HFF-Myc (cell line): ENCODE measurements at regions not wholly inside any gene's neighbourhood (a gene's known extent, or its start where the extent isn't known, plus 50 kb on each side); places are given as distances from the start of the nearest gene placed in this dataset.
"Not testable (repeated sequence)": the region's sequence is repeated elsewhere in the genome, so short reads cannot be mapped to it uniquely, and the experiment has no call there.

Experiments used
- DNase-seq: peaks from one replicate; pipeline ENCODE4 v3.0.0-alpha.2; 2011; ENCODE audit warnings: low read depth; ENCODE audit errors: extremely low read depth
- H3K4me3 ChIP-seq: replicated peaks from 2 replicates; pipeline ENCODE4 v1.5.1; 2011; ENCODE audit warnings: low read depth, mild to moderate bottlenecking, control low read depth, low read length
- TF ChIP-seq, protein P1 (sequence below): IDR thresholded peaks from 2 replicates; pipeline ENCODE4 v1.5.1; 2012; ENCODE audit warnings: mild to moderate bottlenecking, low read depth, low read length, control low read depth; ENCODE audit errors: missing control alignments

DNA sequence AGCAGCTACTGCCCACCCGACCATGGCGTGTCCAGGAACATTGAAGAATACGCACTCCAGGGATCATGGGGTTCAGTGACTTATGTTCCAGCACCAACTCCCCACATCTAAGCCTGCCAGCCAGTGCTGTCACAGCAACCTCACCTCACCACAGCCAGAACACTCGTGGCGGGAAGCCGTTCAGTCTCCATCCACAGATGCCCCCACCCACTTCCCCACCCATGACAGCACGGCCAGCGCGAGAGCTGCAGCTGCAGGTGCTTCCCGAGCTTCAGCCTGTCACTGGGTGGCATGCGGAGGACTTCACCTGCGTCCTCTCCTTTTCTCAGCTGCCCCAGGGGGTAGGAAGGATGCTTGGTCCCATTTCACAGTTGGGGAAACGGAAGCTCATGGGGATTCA lies 50.3 kb downstream of the RBFOX3 start:
- TF ChIP-seq, protein P1, sequence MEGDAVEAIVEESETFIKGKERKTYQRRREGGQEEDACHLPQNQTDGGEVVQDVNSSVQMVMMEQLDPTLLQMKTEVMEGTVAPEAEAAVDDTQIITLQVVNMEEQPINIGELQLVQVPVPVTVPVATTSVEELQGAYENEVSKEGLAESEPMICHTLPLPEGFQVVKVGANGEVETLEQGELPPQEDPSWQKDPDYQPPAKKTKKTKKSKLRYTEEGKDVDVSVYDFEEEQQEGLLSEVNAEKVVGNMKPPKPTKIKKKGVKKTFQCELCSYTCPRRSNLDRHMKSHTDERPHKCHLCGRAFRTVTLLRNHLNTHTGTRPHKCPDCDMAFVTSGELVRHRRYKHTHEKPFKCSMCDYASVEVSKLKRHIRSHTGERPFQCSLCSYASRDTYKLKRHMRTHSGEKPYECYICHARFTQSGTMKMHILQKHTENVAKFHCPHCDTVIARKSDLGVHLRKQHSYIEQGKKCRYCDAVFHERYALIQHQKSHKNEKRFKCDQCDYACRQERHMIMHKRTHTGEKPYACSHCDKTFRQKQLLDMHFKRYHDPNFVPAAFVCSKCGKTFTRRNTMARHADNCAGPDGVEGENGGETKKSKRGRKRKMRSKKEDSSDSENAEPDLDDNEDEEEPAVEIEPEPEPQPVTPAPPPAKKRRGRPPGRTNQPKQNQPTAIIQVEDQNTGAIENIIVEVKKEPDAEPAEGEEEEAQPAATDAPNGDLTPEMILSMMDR, result no peak
- no peak overlapping the region for H3K4me3 ChIP-seq
- DNase-seq, result no peak

DNA sequence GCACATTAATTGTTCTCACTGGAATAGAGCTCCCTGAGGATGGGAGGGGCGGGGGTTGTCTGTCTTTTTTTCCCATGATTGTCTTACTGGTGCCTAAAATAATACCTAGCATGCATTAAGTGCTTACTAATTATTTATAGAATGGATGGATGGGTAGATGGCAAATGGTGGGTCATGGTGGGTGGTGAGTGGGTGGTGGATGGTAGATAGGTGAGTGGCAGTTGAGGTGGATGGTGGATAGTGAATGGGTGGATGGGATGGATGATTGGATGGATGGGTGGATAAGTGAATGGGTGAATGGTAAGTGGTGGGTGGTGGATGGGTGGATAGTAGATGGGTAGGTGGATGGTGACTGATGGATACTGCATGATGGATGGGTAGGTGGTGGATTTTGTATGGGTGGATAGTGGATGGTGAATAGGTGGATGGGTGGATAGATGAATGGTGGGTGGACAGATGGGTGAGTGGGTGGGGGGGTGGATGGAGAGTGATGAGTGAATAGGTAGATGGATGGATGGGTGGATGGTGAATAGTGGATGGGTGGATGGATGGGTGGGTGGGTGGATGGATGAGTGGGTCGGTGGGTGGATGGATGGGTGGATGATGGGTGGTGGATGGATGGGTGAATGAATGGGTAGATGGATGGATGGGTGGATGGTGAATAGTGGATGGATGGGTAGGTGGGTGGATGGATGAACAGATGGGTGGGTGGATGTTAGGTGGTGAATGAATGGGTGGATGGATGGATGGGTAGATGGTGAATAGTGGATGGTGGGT lies 51.6 kb downstream of the RBFOX3 start:
- H3K4me3 ChIP-seq, result no peak overlapping the region
- DNase-seq, result no peak
- TF ChIP-seq, protein P1, result no peak

DNA sequence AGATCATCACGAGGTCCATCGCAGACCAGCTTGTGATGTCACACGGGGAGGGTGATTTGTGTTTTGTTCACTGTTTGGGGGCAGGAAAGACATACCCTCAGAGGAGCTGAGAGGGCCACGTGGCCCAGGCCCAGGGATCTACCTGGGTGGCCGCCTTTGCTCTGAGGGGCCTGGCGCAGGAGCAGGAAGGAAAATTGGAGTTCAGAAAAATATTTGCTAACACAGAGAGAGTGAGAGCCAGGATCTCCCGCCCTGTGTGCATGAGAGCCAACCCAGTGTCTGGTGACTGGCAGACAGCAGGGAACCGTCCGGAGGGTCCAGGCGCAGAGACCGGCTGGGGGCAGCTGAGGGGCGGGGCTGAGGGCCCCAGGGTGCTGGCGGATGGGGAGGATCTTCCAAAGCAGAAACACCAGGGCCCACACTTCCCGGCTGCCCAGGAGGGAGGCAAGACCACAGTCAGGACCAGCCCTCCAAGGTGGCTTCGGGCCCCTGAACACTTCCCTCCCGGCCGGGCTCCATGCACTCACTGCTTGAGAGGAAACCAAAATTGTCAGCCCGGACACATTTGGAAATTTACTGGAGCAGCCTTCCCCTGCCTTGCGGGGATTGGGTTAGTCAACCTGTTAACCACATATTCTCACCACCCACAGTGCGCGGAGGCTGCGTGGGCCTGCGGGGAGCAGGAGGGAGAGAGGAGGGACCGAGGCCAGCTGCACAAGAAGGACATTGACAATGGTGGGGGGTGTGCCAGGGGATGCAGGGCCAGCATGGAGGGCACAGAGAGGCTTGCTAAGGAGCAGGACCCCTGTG lies 52.6 kb downstream of the RBFOX3 start:
- H3K4me3 ChIP-seq, result no peak overlapping the region
- TF ChIP-seq, protein P1, result no peak
- no peak for DNase-seq

DNA sequence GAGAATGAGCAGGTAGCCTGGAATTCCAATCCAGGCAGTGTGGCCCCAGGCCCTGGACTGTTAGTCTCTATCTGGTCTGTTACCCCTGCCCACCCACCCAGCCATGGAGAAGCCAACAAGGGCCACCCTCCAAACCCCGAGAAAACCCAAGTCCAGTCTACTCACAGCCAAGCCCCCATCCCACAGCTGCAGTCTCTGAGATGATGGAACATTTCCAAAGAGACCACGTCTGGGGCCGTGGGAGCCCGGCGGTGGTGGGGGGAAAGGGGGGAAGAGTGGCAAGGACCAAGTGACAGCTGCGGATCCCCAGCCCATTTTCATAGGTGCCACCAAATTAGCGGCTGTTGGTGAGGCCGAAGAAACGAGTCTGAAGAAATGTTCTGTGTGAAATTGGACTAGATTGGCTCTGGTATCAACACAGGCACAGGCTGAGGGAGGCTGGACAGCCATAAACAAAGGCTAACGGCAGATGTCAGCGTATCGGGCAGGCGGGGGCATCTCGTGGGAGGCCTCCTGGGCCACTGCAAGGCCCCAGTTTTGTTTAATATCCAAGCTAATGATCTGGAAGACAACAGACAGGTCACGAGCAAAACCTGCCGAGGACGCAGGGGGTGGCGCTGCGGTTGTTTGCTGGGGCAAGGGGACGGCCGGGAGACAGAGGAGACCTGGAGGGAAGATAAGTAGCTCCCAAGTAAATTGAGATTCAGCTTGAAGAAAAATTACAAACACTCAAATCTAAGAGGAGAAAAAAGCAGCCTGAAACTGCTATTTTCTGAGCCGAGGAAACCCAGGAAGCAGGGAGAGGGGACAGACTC lies 53.4 kb downstream of the RBFOX3 start:
- TF ChIP-seq, protein P1, result no peak
- DNase-seq, result no peak

DNA sequence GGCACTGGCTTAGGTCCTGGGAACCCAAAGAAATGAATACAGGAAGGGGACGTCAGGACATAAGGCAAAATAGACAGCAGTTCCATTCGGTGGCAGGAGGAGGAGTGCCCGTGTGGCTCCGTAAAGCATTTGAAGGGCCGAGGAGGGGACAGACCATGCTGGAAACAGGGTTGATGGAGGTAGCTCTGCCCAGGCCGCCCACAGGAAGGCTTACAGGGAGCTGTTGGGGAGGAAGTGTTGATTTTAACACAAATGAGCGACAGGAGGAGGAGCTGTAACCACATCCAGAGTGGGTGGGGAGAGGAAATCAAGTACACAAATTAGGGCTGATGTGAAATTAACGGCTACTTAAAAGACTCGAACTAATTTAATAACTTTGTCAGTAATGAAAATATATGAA lies 54.6 kb downstream of the RBFOX3 start:
- H3K4me3 ChIP-seq, result no peak overlapping the region
- no peak for DNase-seq

More for the DNA sequence above, 53.4 kb downstream of the RBFOX3 start:
- no peak overlapping the region for H3K4me3 ChIP-seq

DNA sequence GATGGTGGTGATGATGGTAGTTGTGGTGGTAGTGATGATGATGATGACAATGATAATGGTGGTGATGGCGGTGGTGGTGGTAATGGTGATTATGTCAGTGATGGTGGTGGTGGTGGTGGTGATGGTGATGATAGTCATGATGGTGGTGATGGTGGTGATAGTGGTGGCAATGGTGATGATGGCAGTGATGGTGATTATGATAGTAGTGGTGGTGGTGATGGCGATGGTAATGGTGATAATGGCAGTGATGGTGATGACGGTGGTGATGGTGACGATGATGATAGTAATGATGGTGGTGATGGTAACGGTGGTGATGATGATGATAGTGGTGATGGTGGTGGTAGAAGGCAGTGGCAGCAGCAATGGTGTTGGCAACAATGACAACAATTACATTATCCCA lies 55.3 kb downstream of the RBFOX3 start:
- TF ChIP-seq, protein P1, result no peak
- no peak overlapping the region for H3K4me3 ChIP-seq

More for the DNA sequence above, 54.6 kb downstream of the RBFOX3 start:
- TF ChIP-seq, protein P1, result no peak

DNA sequence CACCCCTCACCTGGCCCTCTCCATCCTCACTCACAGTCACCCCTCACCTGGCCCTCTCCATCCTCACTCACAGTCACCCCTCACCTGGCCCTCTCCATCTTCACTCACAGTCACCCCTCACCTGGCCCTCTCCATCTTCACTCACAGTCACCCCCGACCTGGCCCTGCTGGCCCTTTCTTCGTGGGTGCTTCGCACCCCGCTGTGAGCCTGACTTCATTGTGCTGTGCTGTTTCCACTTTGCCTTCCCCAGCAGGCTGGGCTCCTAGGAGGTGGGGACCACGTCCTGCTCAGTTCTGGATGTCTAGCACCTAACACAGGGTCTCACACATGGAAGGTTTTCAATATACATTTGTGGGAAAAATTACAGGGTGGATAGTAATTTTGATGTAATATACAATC lies 56.5 kb downstream of the RBFOX3 start:
- H3K4me3 ChIP-seq, DNase-seq: not testable (repeated sequence)

More for the DNA sequence above, 55.3 kb downstream of the RBFOX3 start:
- no peak for DNase-seq
